Activated CD8-positive, alpha-beta memory T cell treated with anti-CD3 and anti-CD28 coated beads for 1 hour (primary cell): ENCODE measurements at regions not wholly inside any gene's neighbourhood (a gene's known extent, or its start where the extent isn't known, plus 50 kb on each side); places are given as distances from the start of the nearest gene placed in this dataset.

Experiments used
- DNase-seq, 2 donors: peaks; one replicate each; pipeline ENCODE4 v3.0.0-alpha.2; 2020; ENCODE audit warnings: low read depth in 1 of 2; ENCODE audit errors: extremely low read depth in 1 of 2

- no peak for DNase-seq
These were observed 78.6 kb upstream of the PGRMC2 start for GRCh38 chr4:128366212-128366611.

DNA sequence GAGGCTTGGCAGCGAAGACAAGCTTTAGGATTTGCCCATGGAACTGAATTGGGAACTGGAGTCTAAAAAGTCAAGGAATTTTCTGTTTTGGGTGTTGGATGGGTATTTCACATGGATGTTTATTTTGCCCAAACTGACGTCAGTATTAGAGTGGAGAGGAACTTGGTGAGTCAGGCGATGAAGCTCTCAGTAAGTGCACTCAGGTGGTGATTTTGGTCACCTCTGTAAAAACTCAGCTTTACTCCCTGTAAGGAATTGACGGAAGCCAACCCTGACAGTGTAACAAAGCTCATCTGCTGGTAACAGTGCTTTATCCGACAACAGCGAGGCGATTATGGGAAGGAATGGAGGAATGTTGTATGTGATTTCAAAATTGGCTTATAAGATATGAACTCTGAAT is 77.0 kb upstream of the PGRMC2 start:
- DNase-seq, result no peak

DNA sequence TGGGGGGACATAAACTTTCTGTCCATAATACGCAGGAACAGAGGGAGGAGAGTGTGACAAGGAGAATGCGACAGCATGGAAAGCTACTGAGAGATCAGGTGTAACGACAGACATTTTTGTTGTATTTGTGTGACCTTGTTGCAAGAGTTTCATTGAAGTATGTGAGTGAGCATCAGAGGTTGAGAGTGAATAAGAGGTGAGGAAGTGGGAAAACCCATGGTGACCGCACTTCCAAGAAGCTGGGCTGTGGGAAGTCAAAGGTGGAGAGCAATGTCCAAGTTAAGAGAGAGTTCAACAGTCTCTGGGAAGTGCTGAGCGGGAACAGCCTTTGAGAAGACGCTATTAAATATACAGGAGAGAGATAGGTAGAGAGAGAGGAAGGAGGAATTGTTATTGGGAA is 76.4 kb upstream of the PGRMC2 start:
- no peak for DNase-seq

DNA sequence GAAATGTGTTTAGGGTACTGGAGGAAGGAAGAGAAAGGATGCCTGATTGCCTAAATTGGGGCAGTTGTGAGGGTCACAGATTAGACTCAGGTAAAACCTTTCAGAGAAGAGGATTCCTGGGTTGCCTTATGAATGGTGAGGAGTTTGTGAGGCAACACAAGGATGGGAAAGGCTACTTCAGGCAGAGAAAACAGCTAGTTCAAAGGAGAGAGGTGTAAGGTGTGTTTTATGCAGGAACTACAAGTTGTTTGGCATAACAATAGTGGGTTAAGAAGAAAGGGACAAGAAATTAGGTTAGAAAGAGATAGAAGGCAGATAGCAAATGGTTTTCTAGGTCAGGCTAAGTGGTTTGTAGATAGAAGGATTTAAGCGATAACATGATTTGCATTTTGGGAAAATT is 75.1 kb upstream of the PGRMC2 start:
- DNase-seq, result no peak

DNA sequence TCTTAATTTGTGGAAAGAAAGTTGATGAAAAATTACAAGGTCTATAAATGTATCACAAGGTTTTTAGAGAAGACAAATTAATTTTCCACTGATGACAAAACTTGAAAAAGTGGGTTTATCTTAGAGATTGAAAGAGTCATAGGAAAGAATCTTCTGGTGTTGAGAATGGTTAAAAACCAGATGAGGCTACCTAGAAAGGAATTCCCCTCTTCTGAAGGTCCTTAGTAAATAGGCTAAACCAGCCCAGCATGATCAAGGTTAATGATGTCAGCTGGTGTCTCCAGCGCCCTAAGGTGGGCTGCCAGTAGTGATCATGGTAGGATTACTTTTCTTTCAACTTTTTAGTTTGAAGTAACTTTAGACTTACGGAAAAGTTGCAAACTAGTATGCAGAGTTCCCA is 71.8 kb upstream of the PGRMC2 start:
- no peak for DNase-seq

- DNase-seq, result no peak
These were observed 71.3 kb upstream of the PGRMC2 start for GRCh38 chr4:128358913-128359279.

- no peak for DNase-seq
These were observed 70.8 kb upstream of the PGRMC2 start for GRCh38 chr4:128358231-128358912.

DNA sequence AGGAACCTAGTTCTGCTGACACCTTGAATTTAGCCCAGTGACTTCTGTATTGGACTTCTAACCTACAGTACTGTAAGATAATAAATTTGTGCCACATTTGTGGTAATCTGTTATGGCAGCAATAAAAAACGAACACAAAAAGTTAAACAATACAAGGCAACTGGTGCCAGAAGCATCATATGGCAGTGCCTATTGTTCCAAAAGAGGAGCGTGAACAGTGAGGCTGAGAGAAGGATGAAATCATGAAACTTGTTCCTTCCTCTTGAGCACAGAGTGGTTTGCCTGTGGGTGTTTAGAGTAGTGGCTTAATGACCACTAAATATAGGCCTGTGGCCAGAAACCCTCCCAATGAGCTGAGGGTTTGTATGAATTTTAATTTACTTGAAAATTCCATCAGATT is 69.7 kb upstream of the PGRMC2 start:
- no peak for DNase-seq

GRCh38 chr4:128355305-128355704 is 67.7 kb upstream of the PGRMC2 start:
- DNase-seq, result no peak

DNA sequence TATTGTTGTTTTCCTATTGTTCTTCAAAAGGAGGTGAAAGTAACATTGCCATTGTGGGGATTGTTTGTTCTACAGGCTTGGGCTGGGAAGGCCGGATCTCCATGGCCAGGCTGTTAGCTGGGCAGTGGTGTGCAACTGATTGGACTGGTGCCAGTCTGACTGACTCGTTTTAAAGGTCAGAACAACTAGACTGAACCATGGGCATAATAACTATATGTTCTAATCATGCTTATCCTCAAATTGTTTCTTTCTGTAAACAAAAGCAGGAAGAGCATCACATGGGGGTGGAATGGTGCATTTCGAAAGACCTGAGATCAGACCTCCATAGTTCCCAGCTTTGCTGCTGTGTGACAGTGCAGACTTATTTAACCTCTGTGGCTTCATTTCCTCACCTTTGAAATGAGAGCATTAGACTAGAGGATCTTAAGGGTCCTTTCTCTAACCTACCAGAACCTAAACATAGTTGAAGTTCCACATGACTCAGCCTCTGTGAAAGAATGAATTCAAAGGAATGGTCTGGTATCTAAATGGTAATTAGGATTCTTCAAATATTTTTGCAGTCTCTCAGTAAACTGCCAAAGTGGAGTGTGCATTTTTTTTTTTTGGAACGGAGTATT is 66.7 kb upstream of the PGRMC2 start:
- DNase-seq, result no peak

- DNase-seq, result no peak
These were observed 66.2 kb upstream of the PGRMC2 start for GRCh38 chr4:128353791-128354190.

- DNase-seq, result no peak
These were observed 63.9 kb upstream of the PGRMC2 start for GRCh38 chr4:128351502-128351901.

GRCh38 chr4:128350449-128351045 is 62.9 kb upstream of the PGRMC2 start:
- no peak for DNase-seq

DNA sequence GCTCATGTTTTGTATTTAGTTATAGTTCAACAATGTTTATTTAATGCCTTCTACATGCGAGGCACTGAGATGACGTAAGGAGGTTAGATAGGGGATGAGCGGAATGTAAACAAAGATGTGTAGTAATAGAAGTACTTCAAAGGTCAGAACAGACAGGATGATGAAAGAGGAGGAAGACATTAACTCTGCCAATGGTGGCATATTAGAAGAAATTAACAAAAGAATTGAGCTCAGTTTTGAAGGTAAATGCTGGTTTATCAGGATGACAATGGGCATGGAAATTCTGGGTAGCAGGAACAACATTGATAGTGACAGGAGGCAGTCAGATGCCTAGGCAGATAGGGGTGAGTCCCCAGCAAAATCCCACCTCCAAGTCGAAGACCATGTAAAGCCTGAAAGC is 62.3 kb upstream of the PGRMC2 start:
- no peak for DNase-seq

- no peak for DNase-seq
These were observed 60.5 kb upstream of the PGRMC2 start for GRCh38 chr4:128347930-128348660.

DNA sequence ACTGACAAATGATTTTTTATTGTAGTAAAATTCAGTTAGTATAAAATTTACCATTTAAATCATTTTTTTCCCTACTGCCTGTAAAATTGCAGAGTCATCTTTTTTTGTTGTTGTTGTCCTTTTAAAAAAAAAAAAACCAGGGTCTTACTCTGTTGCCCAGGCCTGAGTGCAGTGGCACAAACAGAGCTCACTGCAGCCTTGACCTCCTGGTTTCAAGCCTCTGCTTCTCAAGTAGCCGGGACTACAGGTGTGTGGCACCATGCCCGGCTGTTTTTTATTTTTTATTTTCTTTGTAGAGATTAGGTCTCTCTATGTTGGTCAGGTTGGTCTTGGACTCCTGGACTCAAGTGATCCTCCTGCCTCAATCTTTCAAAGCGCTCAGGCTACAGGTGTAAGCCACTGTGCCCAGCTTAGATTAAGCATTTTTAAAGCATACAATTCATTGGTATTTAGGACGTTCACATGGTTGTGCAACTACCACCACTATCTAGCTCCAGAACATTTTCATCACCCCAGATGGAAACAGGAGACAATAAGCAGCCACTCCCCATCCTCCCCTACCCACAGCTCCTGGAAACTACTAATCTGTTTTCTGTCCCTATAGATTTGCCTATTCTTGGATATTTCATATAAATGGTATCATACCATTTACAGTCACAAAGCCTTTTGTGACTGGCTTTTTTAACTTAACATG is 59.7 kb upstream of the PGRMC2 start:
- no peak for DNase-seq

DNA sequence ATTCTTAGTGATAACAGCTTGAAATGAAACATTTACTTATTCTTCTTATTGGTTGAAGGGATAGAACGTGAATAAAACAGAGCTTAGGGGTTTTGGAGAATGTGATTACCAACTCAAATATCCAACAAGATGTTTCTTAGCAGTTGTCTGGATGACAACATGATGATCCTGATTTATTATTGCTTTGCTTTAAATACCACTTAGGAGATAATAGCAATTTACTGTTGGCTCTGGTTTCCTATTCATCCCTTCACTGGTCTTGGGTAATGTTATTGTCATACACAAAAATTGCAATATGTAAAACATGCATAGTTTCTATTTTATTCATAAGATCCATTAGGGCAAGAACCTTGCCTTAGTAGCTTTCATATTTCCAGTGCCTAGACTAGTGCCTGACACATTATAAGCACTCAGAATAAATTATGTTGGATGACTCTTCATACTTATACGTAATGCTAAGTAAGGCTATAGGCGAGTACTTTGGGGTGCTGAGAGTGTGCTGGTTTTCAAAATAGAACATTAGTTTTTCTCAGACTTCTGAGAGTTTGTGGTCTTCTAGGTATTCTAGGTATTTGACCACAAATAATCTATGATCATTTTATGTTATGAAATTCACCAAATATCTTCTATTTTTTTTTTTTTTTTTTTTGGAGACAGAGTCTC is 58.6 kb upstream of the PGRMC2 start:
- DNase-seq, result no peak

- DNase-seq, result no peak
These were observed 58.0 kb upstream of the PGRMC2 start for GRCh38 chr4:128345650-128346049.

- no peak for DNase-seq
These were observed 55.1 kb upstream of the PGRMC2 start for GRCh38 chr4:128342762-128343161.

GRCh38 chr4:128341634-128342033 is 54.0 kb upstream of the PGRMC2 start:
- DNase-seq, result no peak
